ENCODE measurements at regions not wholly inside any gene's neighbourhood (a gene's known extent, or its start where the extent isn't known, plus 50 kb on each side); places are given as distances from the start of the nearest gene placed in this dataset.

DNA sequence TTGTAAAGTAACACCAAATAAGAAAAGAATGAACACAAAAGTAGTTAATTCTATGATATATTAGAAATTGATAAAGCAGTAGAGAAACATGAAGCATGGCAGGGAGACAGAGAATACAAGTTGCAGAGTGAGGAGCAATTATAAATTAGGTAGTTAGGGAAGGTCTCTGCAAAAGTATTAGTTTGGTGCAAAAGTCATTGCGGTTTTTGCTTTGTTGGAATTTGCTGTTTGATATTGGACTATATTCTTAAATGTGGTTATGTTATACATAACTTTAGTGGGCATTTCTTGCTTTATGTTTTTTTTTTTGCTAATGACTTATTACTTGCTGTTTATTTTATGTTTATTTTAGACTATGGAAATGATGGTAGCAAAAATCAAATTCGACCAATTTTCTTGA is 402.2 kb downstream of the SFMBT2 start:
- TF ChIP-seq, protein P1, sequence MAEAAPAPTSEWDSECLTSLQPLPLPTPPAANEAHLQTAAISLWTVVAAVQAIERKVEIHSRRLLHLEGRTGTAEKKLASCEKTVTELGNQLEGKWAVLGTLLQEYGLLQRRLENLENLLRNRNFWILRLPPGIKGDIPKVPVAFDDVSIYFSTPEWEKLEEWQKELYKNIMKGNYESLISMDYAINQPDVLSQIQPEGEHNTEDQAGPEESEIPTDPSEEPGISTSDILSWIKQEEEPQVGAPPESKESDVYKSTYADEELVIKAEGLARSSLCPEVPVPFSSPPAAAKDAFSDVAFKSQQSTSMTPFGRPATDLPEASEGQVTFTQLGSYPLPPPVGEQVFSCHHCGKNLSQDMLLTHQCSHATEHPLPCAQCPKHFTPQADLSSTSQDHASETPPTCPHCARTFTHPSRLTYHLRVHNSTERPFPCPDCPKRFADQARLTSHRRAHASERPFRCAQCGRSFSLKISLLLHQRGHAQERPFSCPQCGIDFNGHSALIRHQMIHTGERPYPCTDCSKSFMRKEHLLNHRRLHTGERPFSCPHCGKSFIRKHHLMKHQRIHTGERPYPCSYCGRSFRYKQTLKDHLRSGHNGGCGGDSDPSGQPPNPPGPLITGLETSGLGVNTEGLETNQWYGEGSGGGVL (tag by site-specific recombination; IDR thresholded peaks at IDR 0.05): no peak
- TF ChIP-seq, protein P2, sequence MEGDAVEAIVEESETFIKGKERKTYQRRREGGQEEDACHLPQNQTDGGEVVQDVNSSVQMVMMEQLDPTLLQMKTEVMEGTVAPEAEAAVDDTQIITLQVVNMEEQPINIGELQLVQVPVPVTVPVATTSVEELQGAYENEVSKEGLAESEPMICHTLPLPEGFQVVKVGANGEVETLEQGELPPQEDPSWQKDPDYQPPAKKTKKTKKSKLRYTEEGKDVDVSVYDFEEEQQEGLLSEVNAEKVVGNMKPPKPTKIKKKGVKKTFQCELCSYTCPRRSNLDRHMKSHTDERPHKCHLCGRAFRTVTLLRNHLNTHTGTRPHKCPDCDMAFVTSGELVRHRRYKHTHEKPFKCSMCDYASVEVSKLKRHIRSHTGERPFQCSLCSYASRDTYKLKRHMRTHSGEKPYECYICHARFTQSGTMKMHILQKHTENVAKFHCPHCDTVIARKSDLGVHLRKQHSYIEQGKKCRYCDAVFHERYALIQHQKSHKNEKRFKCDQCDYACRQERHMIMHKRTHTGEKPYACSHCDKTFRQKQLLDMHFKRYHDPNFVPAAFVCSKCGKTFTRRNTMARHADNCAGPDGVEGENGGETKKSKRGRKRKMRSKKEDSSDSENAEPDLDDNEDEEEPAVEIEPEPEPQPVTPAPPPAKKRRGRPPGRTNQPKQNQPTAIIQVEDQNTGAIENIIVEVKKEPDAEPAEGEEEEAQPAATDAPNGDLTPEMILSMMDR (tag by site-specific recombination; IDR thresholded peaks at IDR 0.05): no peak
- TF ChIP-seq, protein P3, sequence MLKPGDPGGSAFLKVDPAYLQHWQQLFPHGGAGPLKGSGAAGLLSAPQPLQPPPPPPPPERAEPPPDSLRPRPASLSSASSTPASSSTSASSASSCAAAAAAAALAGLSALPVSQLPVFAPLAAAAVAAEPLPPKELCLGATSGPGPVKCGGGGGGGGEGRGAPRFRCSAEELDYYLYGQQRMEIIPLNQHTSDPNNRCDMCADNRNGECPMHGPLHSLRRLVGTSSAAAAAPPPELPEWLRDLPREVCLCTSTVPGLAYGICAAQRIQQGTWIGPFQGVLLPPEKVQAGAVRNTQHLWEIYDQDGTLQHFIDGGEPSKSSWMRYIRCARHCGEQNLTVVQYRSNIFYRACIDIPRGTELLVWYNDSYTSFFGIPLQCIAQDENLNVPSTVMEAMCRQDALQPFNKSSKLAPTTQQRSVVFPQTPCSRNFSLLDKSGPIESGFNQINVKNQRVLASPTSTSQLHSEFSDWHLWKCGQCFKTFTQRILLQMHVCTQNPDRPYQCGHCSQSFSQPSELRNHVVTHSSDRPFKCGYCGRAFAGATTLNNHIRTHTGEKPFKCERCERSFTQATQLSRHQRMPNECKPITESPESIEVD (tag by site-specific recombination; IDR thresholded peaks at IDR 0.05): no peak
- no peak for TF ChIP-seq ZNF146 (tag by site-specific recombination; IDR thresholded peaks at IDR 0.05)
- TF ChIP-seq, protein P4, sequence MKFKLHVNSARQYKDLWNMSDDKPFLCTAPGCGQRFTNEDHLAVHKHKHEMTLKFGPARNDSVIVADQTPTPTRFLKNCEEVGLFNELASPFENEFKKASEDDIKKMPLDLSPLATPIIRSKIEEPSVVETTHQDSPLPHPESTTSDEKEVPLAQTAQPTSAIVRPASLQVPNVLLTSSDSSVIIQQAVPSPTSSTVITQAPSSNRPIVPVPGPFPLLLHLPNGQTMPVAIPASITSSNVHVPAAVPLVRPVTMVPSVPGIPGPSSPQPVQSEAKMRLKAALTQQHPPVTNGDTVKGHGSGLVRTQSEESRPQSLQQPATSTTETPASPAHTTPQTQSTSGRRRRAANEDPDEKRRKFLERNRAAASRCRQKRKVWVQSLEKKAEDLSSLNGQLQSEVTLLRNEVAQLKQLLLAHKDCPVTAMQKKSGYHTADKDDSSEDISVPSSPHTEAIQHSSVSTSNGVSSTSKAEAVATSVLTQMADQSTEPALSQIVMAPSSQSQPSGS (tag by site-specific recombination; IDR thresholded peaks at IDR 0.05; ENCODE audit: low read depth): no peak
- no peak for TF ChIP-seq WT1 (tag by site-specific recombination; IDR thresholded peaks at IDR 0.05)

All from HEK293 (cell line).